H1 (cell line): ENCODE measurements at regions not wholly inside any gene's neighbourhood (a gene's known extent, or its start where the extent isn't known, plus 50 kb on each side); places are given as distances from the start of the nearest gene placed in this dataset.

Experiments
- CTCF ChIA-PET: fragments of 300-600 bp; sonication (Branson Sonifier 250); formaldehyde crosslinking; loops from one replicate; lab custom pipeline; 2021; ENCODE audit not compliant: partially characterized antibody; lab: Charles Lee
- POLR2A ChIA-PET: fragments of 300-600 bp; sonication (Branson Sonifier 250); formaldehyde crosslinking; loops from one replicate; lab custom pipeline; 2021; ENCODE audit warnings: inconsistent platforms; ENCODE audit not compliant: partially characterized antibody; lab: Charles Lee
- DNase-seq, 2 experiments: peaks; one replicate each; pipeline versions ENCODE4 v3.0.0 to v3.0.0-alpha.2; 2010 to 2022; ENCODE audit warnings: low spot score in 2 of 2, low read depth in 1 of 2, mixed read lengths in 1 of 2
- FAIRE-seq: peaks from 2 replicates; lab custom pipeline; 2011; peaks lifted over from hg19 to GRCh38; lab: Jason Lieb, UNC
- H2AFZ ChIP-seq: 2 replicates; pipeline ENCODE4 v1.8.1; 2012; ENCODE audit warnings: low read length, inconsistent platforms
- H2AK5ac ChIP-seq: 2 replicates; pipeline ENCODE4 v1.6.1; 2013; ENCODE audit warnings: low read depth, low read length
- H2BK120ac ChIP-seq: replicated peaks from 2 replicates; pipeline ENCODE3; 2013; ENCODE audit warnings: low read depth, low read length, inconsistent platforms
- H2BK12ac ChIP-seq: 2 replicates; pipeline ENCODE4 v1.6.1; 2013; ENCODE audit warnings: low read depth, low read length
- H2BK15ac ChIP-seq: 2 replicates; pipeline ENCODE4 v1.6.1; 2013; ENCODE audit warnings: low read length
- H2BK20ac ChIP-seq: 2 replicates; pipeline ENCODE4 v1.6.1; 2013; ENCODE audit warnings: low read length
- H2BK5ac ChIP-seq: 2 replicates; pipeline ENCODE4 v1.6.1; 2013; ENCODE audit warnings: low read depth, low read length
- H3K14ac ChIP-seq: 2 replicates; pipeline ENCODE4 v1.6.1; 2013; ENCODE audit warnings: inconsistent platforms; ENCODE audit not compliant: insufficient read length
- H3K18ac ChIP-seq: 2 replicates; pipeline ENCODE4 v1.6.1; 2013; ENCODE audit warnings: low read length; ENCODE audit errors: extremely low read depth
- H3K23ac ChIP-seq: 2 replicates; pipeline ENCODE4 v1.6.1; 2013; ENCODE audit warnings: inconsistent platforms; ENCODE audit not compliant: insufficient read length
- H3K23me2 ChIP-seq: 2 replicates; pipeline ENCODE4 v1.6.1; 2013; ENCODE audit warnings: low read depth, low read length
- H3K27ac ChIP-seq: 2 replicates; pipeline ENCODE4 v1.6.1; 2011; ENCODE audit warnings: low read depth, low read length, inconsistent platforms
- H3K27me3 ChIP-seq, 4 experiments: replicated peaks in 1 of 4; 1 replicate in 1 of 4; 2 replicates in 3 of 4; pipeline versions ENCODE4 v1.6.1 to v1.8.1; 2011 to 2013; ENCODE audit warnings: low read length in 3 of 4, mild to moderate bottlenecking in 3 of 4, inconsistent platforms in 2 of 4, mixed read lengths in 2 of 4, moderate library complexity in 1 of 4; ENCODE audit not compliant: control insufficient read depth in 3 of 4, insufficient read depth in 3 of 4; ENCODE audit errors: extremely low read depth in 1 of 4
- H3K36me3 ChIP-seq, 4 experiments: 2 replicates each; pipeline versions ENCODE4 v1.6.1 to v1.8.1; 2011 to 2013; ENCODE audit warnings: mild to moderate bottlenecking in 4 of 4, low read length in 3 of 4, moderate library complexity in 2 of 4, control low read depth in 1 of 4, inconsistent platforms in 1 of 4; ENCODE audit not compliant: insufficient read depth in 4 of 4, control insufficient read depth in 2 of 4
- H3K4ac ChIP-seq: replicated peaks from 2 replicates; pipeline ENCODE3; 2013; ENCODE audit warnings: low read length, low read depth, mixed read lengths, inconsistent platforms; ENCODE audit not compliant: insufficient read length
- H3K4me1 ChIP-seq, 4 experiments: replicated peaks in 1 of 4; 1 replicate in 1 of 4; 2 replicates in 3 of 4; pipeline versions ENCODE4 v1.6.1 to v1.8.1; 2011 to 2013; ENCODE audit warnings: low read length in 3 of 4, inconsistent platforms in 2 of 4, mixed read lengths in 1 of 4; ENCODE audit not compliant: insufficient read depth in 4 of 4, control insufficient read depth in 3 of 4
- H3K4me2 ChIP-seq, 2 experiments: 2 replicates each; pipeline versions ENCODE4 v1.6.1 to v1.8.1; 2011 to 2013; ENCODE audit warnings: low read depth in 2 of 2, low read length in 2 of 2, control low read depth in 1 of 2, inconsistent platforms in 1 of 2, mild to moderate bottlenecking in 1 of 2; ENCODE audit not compliant: insufficient read depth in 1 of 2
- H3K4me3 ChIP-seq, 4 experiments: fragments of 200-600, 300-600 bp in 1 of 4; sonication (generic), shearing (Covaris generic), sonication (Bioruptor Twin) in 1 of 4; 2 replicates each; pipeline versions ENCODE4 v1.5.1 to v1.8.1; 2011 to 2016; ENCODE audit warnings: low read length in 4 of 4, low read depth in 3 of 4, control low read depth in 2 of 4, inconsistent platforms in 2 of 4, mild to moderate bottlenecking in 2 of 4, mixed read lengths in 1 of 4, moderate library complexity in 1 of 4; ENCODE audit not compliant: insufficient read depth in 2 of 4; ENCODE audit errors: extremely low read depth in 1 of 4
- H3K56ac ChIP-seq: replicated peaks from 2 replicates; pipeline ENCODE3; 2013; ENCODE audit warnings: low read depth, mild to moderate bottlenecking, mixed read lengths, low read length, inconsistent platforms; ENCODE audit not compliant: insufficient read length
- H3K79me1 ChIP-seq: 2 replicates; pipeline ENCODE4 v1.6.1; 2013; ENCODE audit warnings: low read depth, low read length, control low read depth
- H3K79me2 ChIP-seq, 2 experiments: 2 replicates each; pipeline versions ENCODE4 v1.6.1 to v1.8.1; 2012 to 2013; ENCODE audit warnings: low read length in 2 of 2, mild to moderate bottlenecking in 2 of 2, inconsistent platforms in 1 of 2; ENCODE audit not compliant: insufficient read depth in 2 of 2, control insufficient read depth in 1 of 2
- H3K9ac ChIP-seq, 4 experiments: replicated peaks in 1 of 4; 1 replicate in 1 of 4; 2 replicates in 3 of 4; pipeline versions ENCODE4 v1.6.1 to v1.8.1; 2011 to 2013; ENCODE audit warnings: low read depth in 3 of 4, low read length in 3 of 4, control low read depth in 2 of 4, mild to moderate bottlenecking in 2 of 4, moderate library complexity in 2 of 4, inconsistent platforms in 1 of 4; ENCODE audit errors: extremely low read depth in 1 of 4
- H3K9me3 ChIP-seq, 2 experiments: 2 replicates each; pipeline versions ENCODE4 v1.6.1 to v1.8.1; 2012 to 2013; ENCODE audit warnings: mild to moderate bottlenecking in 2 of 2, moderate library complexity in 2 of 2, control low read depth in 1 of 2, inconsistent platforms in 1 of 2, low read depth in 1 of 2, low read length in 1 of 2, mixed read lengths in 1 of 2; ENCODE audit not compliant: insufficient read depth in 2 of 2
- H4K20me1 ChIP-seq, 2 experiments: replicated peaks in 1 of 2; 2 replicates each; pipeline versions ENCODE3 to v1.8.1; 2011 to 2013; ENCODE audit warnings: inconsistent platforms in 2 of 2, low read length in 2 of 2, mild to moderate bottlenecking in 1 of 2; ENCODE audit not compliant: insufficient read depth in 2 of 2, control insufficient read depth in 1 of 2
- H4K5ac ChIP-seq: 2 replicates; pipeline ENCODE4 v1.6.1; 2013; ENCODE audit warnings: low read length, low read depth, mixed read lengths, inconsistent platforms; ENCODE audit not compliant: insufficient read length
- H4K8ac ChIP-seq: 2 replicates; pipeline ENCODE4 v1.8.0; 2013; ENCODE audit warnings: mild to moderate bottlenecking, moderate library complexity, low read length, inconsistent platforms; ENCODE audit not compliant: insufficient read depth; ENCODE audit errors: extremely low read depth
- H4K91ac ChIP-seq: replicated peaks from 2 replicates; pipeline ENCODE3; 2013; ENCODE audit warnings: low read length, mixed read lengths, inconsistent platforms; ENCODE audit not compliant: insufficient read length
- ASH2L ChIP-seq: fragments of 200-600, 300-600 bp; sonication (generic); IDR thresholded peaks from one replicate; pipeline ENCODE4 v1.7.1; 2017; ENCODE audit warnings: low read length
- CEBPB ChIP-seq: IDR thresholded peaks from 2 replicates; pipeline ENCODE4 v1.6.1; 2012; ENCODE audit warnings: low read depth, low read length
- WGBS, 2 experiments: shearing (Covaris generic) in 1 of 2; methylation state at CpG; one replicate each; pipeline versions ENCODE4 v1.1.6 to v1.1.7; 2013 to 2015; ENCODE audit warnings: low lambda C conversion rate in 2 of 2, mixed read lengths in 2 of 2, inconsistent platforms in 1 of 2, low coverage in 1 of 2, missing lambda C conversion rate in 1 of 2; ENCODE audit not compliant: insufficient replicate concordance in 2 of 2, insufficient coverage in 1 of 2, insufficient read length in 1 of 2; ENCODE audit errors: extremely low coverage in 1 of 2, missing lambda C conversion rate in 1 of 2; 5-methylcytosine and 5-hydroxymethylcytosine counted together

GRCh38 chr9:135037521-135038250 is 49.8 kb upstream of the OLFM1 start:
- DNase-seq (peak in 1 of 2 experiments; percentile 27), FAIRE-seq (no peak)
- Histone ChIP-seq H3K36me3 (no peaks in the 10 kb centered on the region), H3K9me3 (no peaks in the 10 kb centered on the region), H3K79me1 (no peaks in the 10 kb centered on the region), H3K23ac (no peak overlapping the region), H3K4me3 (no peak overlapping the region), H3K27me3 (no peaks in the 10 kb centered on the region), H3K18ac (no peak overlapping the region), H3K4ac (no peak overlapping the region), H2BK120ac (no peak overlapping the region), H3K4me2 (no peak overlapping the region), H4K8ac (no peak overlapping the region), H2BK15ac (no peak overlapping the region), H3K27ac (no peak overlapping the region), H3K56ac (no peak overlapping the region), H3K9ac (no peak overlapping the region), H2BK5ac (no peak overlapping the region), H3K14ac (no peak overlapping the region), H3K79me2 (no peaks in the 10 kb centered on the region), H3K23me2 (no peaks in the 10 kb centered on the region), H3K4me1 (peaks cover 0 to 3% (median 0%) of the 10 kb centered on the region in 4 experiments; a peak in 1 of 7 replicates), H2BK12ac (no peak overlapping the region), H4K91ac (no peak overlapping the region), H4K20me1 (no peaks in the 10 kb centered on the region), H2AK5ac (no peak overlapping the region), H2BK20ac (no peak overlapping the region), H4K5ac (no peak overlapping the region), H2AFZ (no peak overlapping the region)
- TF ChIP-seq CEBPB (no peak), ASH2L (no peak)
- POLR2A ChIA-PET = no interaction called here
- 91% methylated on average over 20 of the region's 20 CpGs; no CpG with 5 or more reads in 1 of the 2 experiments for WGBS, 2 experiments
- CTCF ChIA-PET = interaction anchor here (0.9 kb wide), 1 partner anchor 16 kb away, joined by 3 read pairs; no protein-coding TSS in a partner anchor
